OCI-LY1 (cell line): ENCODE measurements at regions not wholly inside any gene's neighbourhood (a gene's known extent, or its start where the extent isn't known, plus 50 kb on each side); places are given as distances from the start of the nearest gene placed in this dataset.

Experiments used
- CTCF ChIP-seq: fragments of 200-600 bp; sonication (generic), shearing (Covaris generic); IDR thresholded peaks from 2 replicates; pipeline ENCODE4 v1.5.1; 2017; ENCODE audit warnings: mild to moderate bottlenecking, antibody characterized with exemption, low read length, moderate library complexity, mixed read lengths
- EZH2 ChIP-seq: fragments of 200-600 bp; sonication (generic), shearing (Covaris generic); IDR thresholded peaks from 2 replicates; pipeline ENCODE4 v1.8.0; 2017; ENCODE audit warnings: borderline replicate concordance, mixed run types, mild to moderate bottlenecking, antibody characterized with exemption, low read length, moderate library complexity, mixed read lengths

- TF ChIP-seq CTCF (no peak), EZH2 (no peak)
Measured at GRCh38 chr15:93705753-93706455, 525.5 kb upstream of the MCTP2 start.
